ENCODE measurements at regions not wholly inside any gene's neighbourhood (a gene's known extent, or its start where the extent isn't known, plus 50 kb on each side); places are given as distances from the start of the nearest gene placed in this dataset.

DNA sequence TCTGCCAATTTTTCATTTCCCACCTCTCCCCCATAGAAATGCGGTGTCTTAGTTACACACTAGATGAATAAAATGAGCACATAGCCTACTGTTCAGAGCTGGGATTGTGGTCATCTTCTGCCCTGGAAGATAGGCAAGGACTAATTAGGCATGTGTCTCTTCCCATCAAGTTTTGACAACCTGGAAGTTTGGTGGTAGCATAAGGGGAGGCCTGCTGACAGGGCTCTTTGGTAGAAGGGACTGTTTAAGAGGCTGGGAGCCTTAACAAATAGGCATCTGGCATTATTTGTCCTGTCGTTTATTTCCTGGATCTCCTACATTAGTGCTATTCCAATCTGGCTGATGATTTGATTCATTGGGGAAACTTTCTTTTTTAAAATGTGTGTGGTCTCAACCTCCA lies 512.3 kb downstream of the ZNF385D start:
- Histone ChIP-seq H4K5ac (ENCODE audit: insufficient read length, low read depth, low read length) (no peak overlapping the region), H2BK120ac (ENCODE audit: low read depth, low read length, poor library complexity, severe bottlenecking) (no peak overlapping the region), H2AFZ (ENCODE audit: low read length) (no peak overlapping the region), H3K27ac (ENCODE audit: insufficient read length, low read depth, low read length) (no peak overlapping the region), H2BK5ac (ENCODE audit: insufficient read length, low read length) (no peak overlapping the region), H2BK20ac (ENCODE audit: low read depth, low read length, poor library complexity, severe bottlenecking) (no peak overlapping the region), H3K23me2 (ENCODE audit: insufficient read length, low read depth, low read length, poor library complexity, severe bottlenecking) (no peaks in the 10 kb centered on the region), H4K91ac (ENCODE audit: insufficient read length, low read depth, low read length) (no peak overlapping the region), H3K4me1 (ENCODE audit: insufficient read depth, low read length) (no peaks in the 10 kb centered on the region), H3K56ac (ENCODE audit: insufficient read length, low read depth, low read length) (no peak overlapping the region), H3K79me1 (ENCODE audit: insufficient read depth, low read depth, low read length, poor library complexity, severe bottlenecking) (no peaks in the 10 kb centered on the region), H3T11ph (ENCODE audit: low read length) (no peak overlapping the region), H3K79me2 (ENCODE audit: insufficient read depth, low read length) (no peaks in the 10 kb centered on the region), H3K14ac (ENCODE audit: insufficient read depth, low read length) (no peak overlapping the region), H2AK5ac (ENCODE audit: insufficient read length, low read length) (no peak overlapping the region), H3K23ac (ENCODE audit: insufficient read length, low read depth, low read length) (no peak overlapping the region), H3K9me3 (ENCODE audit: control insufficient read depth, low read depth, low read length) (no peaks in the 10 kb centered on the region), H3K9ac (ENCODE audit: extremely low read depth, insufficient read length, low read length) (no peak overlapping the region), H3K4ac (ENCODE audit: low read depth, low read length) (no peak overlapping the region), H4K8ac (replicated peaks; ENCODE audit: insufficient read length, low read depth, low read length) (no peak overlapping the region), H2BK15ac (ENCODE audit: low read depth, low read length) (no peak overlapping the region), H3K27me3 (ENCODE audit: insufficient read depth, low read length) (no peaks in the 10 kb centered on the region), H3K18ac (ENCODE audit: insufficient read length, low read depth, low read length) (no peak overlapping the region), H3K4me2 (ENCODE audit: insufficient read depth, insufficient read length, low read length) (no peak overlapping the region), H2BK12ac (ENCODE audit: insufficient read length, low read depth, low read length) (no peak overlapping the region), H4K20me1 (ENCODE audit: control insufficient read depth, insufficient read depth, insufficient read length) (no peaks in the 10 kb centered on the region)
- 0 out of 7 replicates have a peak, but pooled peaks cover 0 to under 1% (median 0%) of the 10 kb centered on the region in 3 experiments for H3K36me3 Mint-ChIP-seq (ENCODE audit: insufficient read depth in 1 of 3, low read depth in 3 of 3)
- no peaks in the 10 kb centered on the region for H3K27me3 Mint-ChIP-seq (ENCODE audit: low read depth)
- DNase-seq = no peak
- no peak overlapping the region for H3K27ac Mint-ChIP-seq
- H3K9me3 Mint-ChIP-seq = no peaks in the 10 kb centered on the region
- H3K4me3 Mint-ChIP-seq = no peak overlapping the region
- TF ChIP-seq, protein P1, sequence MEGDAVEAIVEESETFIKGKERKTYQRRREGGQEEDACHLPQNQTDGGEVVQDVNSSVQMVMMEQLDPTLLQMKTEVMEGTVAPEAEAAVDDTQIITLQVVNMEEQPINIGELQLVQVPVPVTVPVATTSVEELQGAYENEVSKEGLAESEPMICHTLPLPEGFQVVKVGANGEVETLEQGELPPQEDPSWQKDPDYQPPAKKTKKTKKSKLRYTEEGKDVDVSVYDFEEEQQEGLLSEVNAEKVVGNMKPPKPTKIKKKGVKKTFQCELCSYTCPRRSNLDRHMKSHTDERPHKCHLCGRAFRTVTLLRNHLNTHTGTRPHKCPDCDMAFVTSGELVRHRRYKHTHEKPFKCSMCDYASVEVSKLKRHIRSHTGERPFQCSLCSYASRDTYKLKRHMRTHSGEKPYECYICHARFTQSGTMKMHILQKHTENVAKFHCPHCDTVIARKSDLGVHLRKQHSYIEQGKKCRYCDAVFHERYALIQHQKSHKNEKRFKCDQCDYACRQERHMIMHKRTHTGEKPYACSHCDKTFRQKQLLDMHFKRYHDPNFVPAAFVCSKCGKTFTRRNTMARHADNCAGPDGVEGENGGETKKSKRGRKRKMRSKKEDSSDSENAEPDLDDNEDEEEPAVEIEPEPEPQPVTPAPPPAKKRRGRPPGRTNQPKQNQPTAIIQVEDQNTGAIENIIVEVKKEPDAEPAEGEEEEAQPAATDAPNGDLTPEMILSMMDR (conservative IDR thresholded peaks at IDR 0.05) = no peak
- WGBS (ENCODE audit: extremely low coverage, insufficient read length, low lambda C conversion rate) = no CpG with 5 or more reads among the region's 2 CpGs
- H3K4me1 Mint-ChIP-seq = no peaks in the 10 kb centered on the region

All from H9 (cell line).